Gastroesophageal sphincter (tissue), 3 donors: ENCODE measurements at regions not wholly inside any gene's neighbourhood (a gene's known extent, or its start where the extent isn't known, plus 50 kb on each side); places are given as distances from the start of the nearest gene placed in this dataset.

Experiments
- POLR2A ChIP-seq, 2 donors: fragments of 450-650 bp; IDR thresholded peaks; one replicate each; pipeline ENCODE4 v1.6.1; 2017; ENCODE audit warnings: antibody characterized with exemption in 2 of 2, mild to moderate bottlenecking in 2 of 2, moderate library complexity in 1 of 2
- TF ChIP-seq, protein P1 (sequence below), 4 experiments: fragments of 200-600 bp in 2 of 4; fragments of 450-650 bp in 2 of 4; sonication (generic) in 1 of 4; IDR thresholded peaks; one replicate each; pipeline ENCODE4 v1.5.1; 2017 to 2019; ENCODE audit warnings: antibody characterized with exemption in 4 of 4, mild to moderate bottlenecking in 2 of 4, moderate library complexity in 2 of 4

DNA sequence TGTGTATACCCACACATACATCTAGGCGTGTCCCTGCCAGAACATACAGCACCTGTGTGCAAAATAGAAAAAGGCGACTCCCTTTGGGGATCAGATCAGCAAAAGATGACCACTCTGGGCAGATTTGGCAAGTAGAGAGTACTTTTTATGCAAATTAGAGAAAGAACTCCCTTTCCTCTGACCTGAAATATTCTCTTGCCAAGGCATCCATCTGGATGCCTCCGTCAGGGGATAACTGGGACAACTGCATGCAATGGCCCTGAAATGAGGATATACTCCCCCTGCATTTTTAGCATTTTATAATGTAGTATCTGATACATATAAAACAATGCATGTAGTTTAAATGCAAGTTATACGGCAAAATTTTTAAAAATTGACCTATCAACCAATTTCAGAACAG, 247.7 kb downstream of the ICOS start:
- no peak for TF ChIP-seq POLR2A (IDR thresholded peaks at IDR 0.05)
- TF ChIP-seq, protein P1, sequence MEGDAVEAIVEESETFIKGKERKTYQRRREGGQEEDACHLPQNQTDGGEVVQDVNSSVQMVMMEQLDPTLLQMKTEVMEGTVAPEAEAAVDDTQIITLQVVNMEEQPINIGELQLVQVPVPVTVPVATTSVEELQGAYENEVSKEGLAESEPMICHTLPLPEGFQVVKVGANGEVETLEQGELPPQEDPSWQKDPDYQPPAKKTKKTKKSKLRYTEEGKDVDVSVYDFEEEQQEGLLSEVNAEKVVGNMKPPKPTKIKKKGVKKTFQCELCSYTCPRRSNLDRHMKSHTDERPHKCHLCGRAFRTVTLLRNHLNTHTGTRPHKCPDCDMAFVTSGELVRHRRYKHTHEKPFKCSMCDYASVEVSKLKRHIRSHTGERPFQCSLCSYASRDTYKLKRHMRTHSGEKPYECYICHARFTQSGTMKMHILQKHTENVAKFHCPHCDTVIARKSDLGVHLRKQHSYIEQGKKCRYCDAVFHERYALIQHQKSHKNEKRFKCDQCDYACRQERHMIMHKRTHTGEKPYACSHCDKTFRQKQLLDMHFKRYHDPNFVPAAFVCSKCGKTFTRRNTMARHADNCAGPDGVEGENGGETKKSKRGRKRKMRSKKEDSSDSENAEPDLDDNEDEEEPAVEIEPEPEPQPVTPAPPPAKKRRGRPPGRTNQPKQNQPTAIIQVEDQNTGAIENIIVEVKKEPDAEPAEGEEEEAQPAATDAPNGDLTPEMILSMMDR (IDR thresholded peaks at IDR 0.05): no peak
